UCSD-AML1 (cell line): ENCODE measurements at regions not wholly inside any gene's neighbourhood (a gene's known extent, or its start where the extent isn't known, plus 50 kb on each side); places are given as distances from the start of the nearest gene placed in this dataset.
"Not testable (repeated sequence)": the region's sequence is repeated elsewhere in the genome, so short reads cannot be mapped to it uniquely, and the experiment has no call there.

ENCODE experiments used
- DNase-seq: peaks from one replicate; lab custom pipeline; 2025; ENCODE audit not compliant: unreplicated experiment; lab: John Stamatoyannopoulos, UW

GRCh38 chr16:35562919-35563318, 2103.5 kb downstream of the TP53TG3F start:
- DNase-seq = no peak

- DNase-seq = no peak
These were observed 2104.7 kb downstream of the TP53TG3F start for GRCh38 chr16:35564148-35564547.

GRCh38 chr16:35564889-35565288, 2105.5 kb downstream of the TP53TG3F start:
- DNase-seq = no peak

GRCh38 chr16:35565626-35566025, 2106.2 kb downstream of the TP53TG3F start:
- DNase-seq = no peak

- no peak for DNase-seq
These were observed 2110.0 kb downstream of the TP53TG3F start for GRCh38 chr16:35569413-35569812.

GRCh38 chr16:35570946-35571345, 2111.5 kb downstream of the TP53TG3F start:
- no peak for DNase-seq

GRCh38 chr16:35572186-35572585, 2112.8 kb downstream of the TP53TG3F start:
- no peak for DNase-seq

GRCh38 chr16:35573407-35573806, 2114.0 kb downstream of the TP53TG3F start:
- DNase-seq = no peak

- DNase-seq = no peak
These were observed 2114.6 kb downstream of the TP53TG3F start for GRCh38 chr16:35574011-35574410.

- DNase-seq = no peak
These were observed 2115.3 kb downstream of the TP53TG3F start for GRCh38 chr16:35574454-35575431.

GRCh38 chr16:35575432-35575821, 2116.0 kb downstream of the TP53TG3F start:
- DNase-seq = no peak

- DNase-seq = no peak
These were observed 2126.0 kb downstream of the TP53TG3F start for GRCh38 chr16:35585411-35585810.

GRCh38 chr16:35590913-35591312, 2131.5 kb downstream of the TP53TG3F start:
- not testable (repeated sequence) for DNase-seq

GRCh38 chr16:35596467-35596866, 2137.1 kb downstream of the TP53TG3F start:
- no peak for DNase-seq

- no peak for DNase-seq
These were observed 2139.4 kb downstream of the TP53TG3F start for GRCh38 chr16:35598696-35599332.

GRCh38 chr16:35599429-35600160, 2140.2 kb downstream of the TP53TG3F start:
- no peak for DNase-seq

GRCh38 chr16:35600161-35600555, 2140.7 kb downstream of the TP53TG3F start:
- DNase-seq = not testable (repeated sequence)

- DNase-seq = no peak
These were observed 2142.7 kb downstream of the TP53TG3F start for GRCh38 chr16:35602116-35602515.

GRCh38 chr16:35603371-35603770, 2144.0 kb downstream of the TP53TG3F start:
- not testable (repeated sequence) for DNase-seq

GRCh38 chr16:35605921-35606320, 2146.5 kb downstream of the TP53TG3F start:
- no peak for DNase-seq

- DNase-seq = not testable (repeated sequence)
These were observed 2155.5 kb downstream of the TP53TG3F start for GRCh38 chr16:35614883-35615282.
